ENCODE measurements at regions not wholly inside any gene's neighbourhood (a gene's known extent, or its start where the extent isn't known, plus 50 kb on each side); places are given as distances from the start of the nearest gene placed in this dataset.
"Not testable (repeated sequence)": the region's sequence is repeated elsewhere in the genome, so short reads cannot be mapped to it uniquely, and the experiment has no call there.

GRCh38 chr4:1558205-1558604 is 125.9 kb downstream of the FAM53A start:
- no peak for DNase-seq

GRCh38 chr4:1557221-1557597 is 126.9 kb downstream of the FAM53A start:
- no peak for DNase-seq

GRCh38 chr4:1556541-1557220 is 127.4 kb downstream of the FAM53A start:
- no peak for DNase-seq

GRCh38 chr4:1554876-1555265 is 129.2 kb downstream of the FAM53A start:
- no peak for DNase-seq

GRCh38 chr4:1554246-1554875 is 129.8 kb downstream of the FAM53A start:
- DNase-seq = no peak

GRCh38 chr4:1553365-1553764 is 130.7 kb downstream of the FAM53A start:
- no peak for DNase-seq

GRCh38 chr4:1552451-1552850 is 131.7 kb downstream of the FAM53A start:
- DNase-seq = no peak

GRCh38 chr4:1551211-1551610 is 132.9 kb downstream of the FAM53A start:
- DNase-seq = no peak

- DNase-seq = no peak
Measured at GRCh38 chr4:1550122-1551070, 133.7 kb downstream of the FAM53A start.

- no peak for DNase-seq
Measured at GRCh38 chr4:1549638-1550035, 134.5 kb downstream of the FAM53A start.

GRCh38 chr4:1548827-1549637 is 135.1 kb downstream of the FAM53A start:
- peak; percentile 64 for DNase-seq

- no peak for DNase-seq
Measured at GRCh38 chr4:1547856-1548826, 136.0 kb downstream of the FAM53A start.

GRCh38 chr4:1547131-1547855 is 136.8 kb downstream of the FAM53A start:
- no peak for DNase-seq

GRCh38 chr4:1544861-1545281 is 138.6 kb upstream of the NKX1-1 start:
- peak; percentile 49 for DNase-seq

- not testable (repeated sequence) for DNase-seq
Measured at GRCh38 chr4:1544435-1544834, 138.2 kb upstream of the NKX1-1 start.

- DNase-seq = no peak
Measured at GRCh38 chr4:1543976-1544375, 137.7 kb upstream of the NKX1-1 start.

- DNase-seq = no peak
Measured at GRCh38 chr4:1543561-1543960, 137.3 kb upstream of the NKX1-1 start.

GRCh38 chr4:1542516-1543320 is 136.5 kb upstream of the NKX1-1 start:
- no peak for DNase-seq

- DNase-seq = no peak
Measured at GRCh38 chr4:1542226-1542490, 135.9 kb upstream of the NKX1-1 start.
